ENCODE measurements at regions not wholly inside any gene's neighbourhood (a gene's known extent, or its start where the extent isn't known, plus 50 kb on each side); places are given as distances from the start of the nearest gene placed in this dataset.

DNA sequence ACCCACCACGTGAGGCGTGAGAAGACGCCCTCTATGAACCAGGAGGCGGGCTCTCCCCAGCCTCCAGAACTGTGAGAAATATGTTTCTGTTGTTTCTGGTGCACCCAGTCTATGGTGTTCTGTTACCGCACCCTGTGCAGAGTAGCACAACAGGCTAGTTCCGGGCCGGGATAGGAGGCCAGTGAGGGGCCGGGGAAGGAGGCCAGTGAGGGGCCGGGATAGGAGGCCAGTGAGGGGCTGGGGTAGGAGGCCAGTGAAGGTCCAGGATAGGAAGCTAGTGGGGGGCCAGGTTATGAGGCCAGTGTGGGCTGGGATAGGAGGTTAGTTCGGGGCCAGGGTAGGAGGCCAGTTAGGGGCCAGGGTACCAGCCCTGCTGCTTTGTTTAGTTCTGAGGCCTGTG lies 204.6 kb downstream of the BARX2 start:
- Histone ChIP-seq H3K4me1 (ENCODE audit: control insufficient read depth, insufficient read depth, low read length) (no peaks in the 10 kb centered on the region), H3K27ac (ENCODE audit: control insufficient read depth, insufficient read depth) (no peak overlapping the region), H3K27me3 (replicated peaks in 1 of 2; ENCODE audit: control insufficient read depth in 2 of 2, insufficient read depth in 2 of 2, low read length in 1 of 2) (no peaks in the 10 kb centered on the region), H3K79me2 (ENCODE audit: control insufficient read depth, insufficient read depth, low read length) (no peaks in the 10 kb centered on the region), H3K9me3 (replicated peaks; ENCODE audit: control insufficient read depth, insufficient read depth, low read length) (no peaks in the 10 kb centered on the region), H3K4me3 (no peak overlapping the region), H3K9ac (ENCODE audit: control insufficient read depth, insufficient read depth, low read length) (no peak overlapping the region), H2AFZ (ENCODE audit: control insufficient read depth, low read depth, low read length) (no peak overlapping the region), H4K20me1 (ENCODE audit: control insufficient read depth, insufficient read depth) (no peaks in the 10 kb centered on the region), H3K36me3 (ENCODE audit: control insufficient read depth in 2 of 2, insufficient read depth in 2 of 2, low read length in 1 of 2) (no peaks in the 10 kb centered on the region), H3K4me2 (ENCODE audit: control insufficient read depth, insufficient read depth) (no peak overlapping the region)
- intact Hi-C loops (cut with micrococcal nuclease; ENCODE audit: unreplicated experiment): no loop called here
- no TSS peak for BruUV-seq (replicated peaks)
- ChIA-PET POLR2A (no interaction called here), SMC1A (ENCODE audit: uncharacterized antibody, unreplicated experiment) (interaction anchor here (0.5 kb wide), 1 partner anchor 20 kb away, joined by 3 read pairs; no protein-coding TSS in a partner anchor), CTCF (no interaction called here), RAD21 (ENCODE audit: unreplicated experiment) (no interaction called here)
- WGBS (ENCODE audit: insufficient coverage, insufficient replicate concordance, low lambda C conversion rate, missing lambda C conversion rate): 27% methylated on average over 7 of the region's 10 CpGs
- FAIRE-seq (no peak), DNase-seq (ENCODE audit: low read depth, low spot score) (no peak), ATAC-seq (no peak)
- in situ Hi-C loops (cut with MboI): no loop called here
- TF ChIP-seq ZNF217 (IDR thresholded peaks at IDR 0.05) (no peak), GABPA (IDR thresholded peaks at IDR 0.05; ENCODE audit: low read depth) (no peak), HDAC6 (IDR thresholded peaks at IDR 0.05; ENCODE audit: unreplicated experiment) (no peak), FOS (IDR thresholded peaks at IDR 0.05; ENCODE audit: borderline replicate concordance, extremely low read depth, insufficient read length) (no peak), TCF7 (IDR thresholded peaks at IDR 0.05; ENCODE audit: borderline replicate concordance) (no peak), EED (IDR thresholded peaks at IDR 0.05; ENCODE audit: low read depth) (no peak), TCF12 (IDR thresholded peaks at IDR 0.05; ENCODE audit: low read depth, low read length) (no peak), MXI1 (IDR thresholded peaks at IDR 0.05; ENCODE audit: low read depth, low read length) (no peak), SMC3 (IDR thresholded peaks at IDR 0.05; ENCODE audit: borderline replicate concordance, low read length) (no peak), SMAD5 (IDR thresholded peaks at IDR 0.05; ENCODE audit: low read depth) (no peak), NRF1 (conservative IDR thresholded peaks at IDR 0.05; ENCODE audit: low read depth, low read length) (no peak)
- TF ChIP-seq, protein P1, sequence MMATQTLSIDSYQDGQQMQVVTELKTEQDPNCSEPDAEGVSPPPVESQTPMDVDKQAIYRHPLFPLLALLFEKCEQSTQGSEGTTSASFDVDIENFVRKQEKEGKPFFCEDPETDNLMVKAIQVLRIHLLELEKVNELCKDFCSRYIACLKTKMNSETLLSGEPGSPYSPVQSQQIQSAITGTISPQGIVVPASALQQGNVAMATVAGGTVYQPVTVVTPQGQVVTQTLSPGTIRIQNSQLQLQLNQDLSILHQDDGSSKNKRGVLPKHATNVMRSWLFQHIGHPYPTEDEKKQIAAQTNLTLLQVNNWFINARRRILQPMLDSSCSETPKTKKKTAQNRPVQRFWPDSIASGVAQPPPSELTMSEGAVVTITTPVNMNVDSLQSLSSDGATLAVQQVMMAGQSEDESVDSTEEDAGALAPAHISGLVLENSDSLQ (IDR thresholded peaks at IDR 0.05): no peak
- TF ChIP-seq, protein P2, sequence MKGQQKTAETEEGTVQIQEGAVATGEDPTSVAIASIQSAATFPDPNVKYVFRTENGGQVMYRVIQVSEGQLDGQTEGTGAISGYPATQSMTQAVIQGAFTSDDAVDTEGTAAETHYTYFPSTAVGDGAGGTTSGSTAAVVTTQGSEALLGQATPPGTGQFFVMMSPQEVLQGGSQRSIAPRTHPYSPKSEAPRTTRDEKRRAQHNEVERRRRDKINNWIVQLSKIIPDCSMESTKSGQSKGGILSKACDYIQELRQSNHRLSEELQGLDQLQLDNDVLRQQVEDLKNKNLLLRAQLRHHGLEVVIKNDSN (IDR thresholded peaks at IDR 0.05; ENCODE audit: borderline replicate concordance, extremely low read length, insufficient read depth, low read depth, low read length): no peak
